ENCODE measurements at regions not wholly inside any gene's neighbourhood (a gene's known extent, or its start where the extent isn't known, plus 50 kb on each side); places are given as distances from the start of the nearest gene placed in this dataset.

DNA sequence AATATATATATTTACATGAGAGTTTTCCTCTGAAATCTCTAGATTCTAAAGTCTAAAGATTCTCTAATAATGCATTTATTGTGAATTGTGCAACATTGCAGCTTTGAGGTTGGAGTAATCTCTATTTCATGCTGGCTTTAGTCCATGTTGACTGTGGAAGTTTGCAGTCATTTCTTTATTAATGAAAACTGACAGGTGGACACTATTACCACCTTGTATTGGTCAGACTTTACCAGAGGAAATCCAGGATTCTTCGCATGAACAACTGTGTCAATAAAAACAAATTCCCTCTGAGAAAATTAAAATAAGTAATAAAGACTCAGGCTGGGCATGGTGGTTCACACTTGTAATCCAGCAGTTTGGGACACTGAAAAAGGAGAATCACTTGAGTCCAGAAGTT lies 274.1 kb downstream of the SHQ1 start:
- DNase-seq (ENCODE audit: low spot score): no peak
- intact Hi-C loops (cut with DNase I): no loop called here

- intact Hi-C loops (cut with DNase I): no loop called here
- DNase-seq (ENCODE audit: low spot score): no peak
Measured at GRCh38 chr3:72573051-72573450, 275.2 kb downstream of the SHQ1 start.

GRCh38 chr3:72572489-72573007 lies 275.7 kb downstream of the SHQ1 start:
- intact Hi-C loops (cut with DNase I): no loop called here
- DNase-seq (ENCODE audit: low spot score): no peak

DNA sequence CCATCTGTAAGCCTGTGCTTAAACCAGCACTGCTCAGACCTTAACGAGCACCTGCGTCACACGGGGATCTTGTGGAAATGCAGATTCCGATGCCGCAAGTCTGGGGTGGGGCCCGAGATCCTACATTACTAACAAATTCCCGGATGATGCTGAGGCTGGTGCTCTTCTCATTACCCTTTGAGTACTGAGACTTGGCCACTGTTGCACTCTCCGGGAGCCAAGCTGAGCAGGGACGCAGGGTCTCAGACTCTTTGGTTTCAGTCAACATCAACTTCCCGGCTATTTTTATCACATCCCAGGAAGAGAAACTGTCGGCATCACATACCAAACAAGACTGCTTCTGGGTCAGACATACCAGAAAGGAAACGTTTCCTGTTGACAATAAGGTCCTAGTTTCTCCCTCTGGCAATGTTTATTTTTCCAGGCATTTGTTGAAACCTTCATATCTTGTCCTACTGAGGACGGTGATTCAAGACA lies 276.6 kb downstream of the SHQ1 start:
- DNase-seq (ENCODE audit: low spot score): no peak
- intact Hi-C loops (cut with DNase I): no loop called here

GRCh38 chr3:72571052-72571451 lies 277.2 kb downstream of the SHQ1 start:
- no peak for DNase-seq (ENCODE audit: low spot score)
- intact Hi-C loops (cut with DNase I): no loop called here

GRCh38 chr3:72569754-72570440 lies 278.3 kb downstream of the SHQ1 start:
- intact Hi-C loops (cut with DNase I): no loop called here
- no peak for DNase-seq (ENCODE audit: low spot score)

GRCh38 chr3:72568083-72568482 lies 280.2 kb downstream of the SHQ1 start:
- intact Hi-C loops (cut with DNase I): no loop called here
- no peak for DNase-seq (ENCODE audit: low spot score)

- intact Hi-C loops (cut with DNase I): no loop called here
- DNase-seq (ENCODE audit: low spot score): no peak
Measured at GRCh38 chr3:72567474-72567873, 280.8 kb downstream of the SHQ1 start.

DNA sequence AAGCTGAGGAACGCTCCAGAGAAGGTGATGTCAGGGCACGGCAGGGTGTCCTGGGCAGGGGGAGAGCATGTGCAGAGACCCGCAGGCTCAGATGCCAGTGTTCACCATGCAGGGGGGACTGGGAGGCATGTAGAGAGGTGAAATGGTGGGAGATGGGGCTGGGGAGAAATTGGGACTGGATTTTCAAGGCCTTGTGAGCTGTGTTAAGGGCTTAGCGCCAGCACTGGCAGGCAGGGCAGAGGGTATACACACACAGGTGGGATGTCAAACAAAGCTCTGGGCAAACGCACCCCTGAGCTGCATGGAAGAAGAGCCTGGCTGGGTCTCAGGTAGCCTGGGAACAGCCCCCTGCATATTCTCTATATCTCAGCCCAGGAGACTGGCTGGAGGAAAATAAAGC lies 282.7 kb downstream of the SHQ1 start:
- intact Hi-C loops (cut with DNase I): no loop called here
- DNase-seq (ENCODE audit: low spot score): no peak

- DNase-seq (ENCODE audit: low spot score): no peak
- intact Hi-C loops (cut with DNase I): no loop called here
Measured at GRCh38 chr3:72563690-72564370, 284.4 kb downstream of the SHQ1 start.

GRCh38 chr3:72560846-72561675 lies 287.2 kb downstream of the SHQ1 start:
- intact Hi-C loops (cut with DNase I): no loop called here
- no peak for DNase-seq (ENCODE audit: low spot score)

DNA sequence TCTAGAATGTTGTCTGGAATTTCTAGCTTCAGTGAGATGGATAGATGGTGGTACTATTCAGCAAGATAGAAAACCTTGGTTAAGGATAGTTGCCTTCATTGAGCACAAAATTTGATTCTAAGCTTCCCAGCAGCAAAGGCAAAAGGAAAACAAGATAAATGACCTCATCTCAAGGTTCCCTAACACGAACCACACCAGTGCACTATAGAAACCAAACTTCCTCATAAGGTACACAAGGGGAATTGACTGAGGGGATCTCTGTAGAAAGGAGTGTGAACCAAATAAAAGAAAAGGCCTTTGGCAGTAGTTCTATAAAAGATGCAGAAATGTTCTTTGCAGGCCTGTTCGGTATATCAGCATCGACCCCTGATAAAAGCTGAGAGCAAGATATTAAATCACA lies 288.9 kb downstream of the SHQ1 start:
- no peak for DNase-seq (ENCODE audit: low spot score)
- intact Hi-C loops (cut with DNase I): no loop called here

DNA sequence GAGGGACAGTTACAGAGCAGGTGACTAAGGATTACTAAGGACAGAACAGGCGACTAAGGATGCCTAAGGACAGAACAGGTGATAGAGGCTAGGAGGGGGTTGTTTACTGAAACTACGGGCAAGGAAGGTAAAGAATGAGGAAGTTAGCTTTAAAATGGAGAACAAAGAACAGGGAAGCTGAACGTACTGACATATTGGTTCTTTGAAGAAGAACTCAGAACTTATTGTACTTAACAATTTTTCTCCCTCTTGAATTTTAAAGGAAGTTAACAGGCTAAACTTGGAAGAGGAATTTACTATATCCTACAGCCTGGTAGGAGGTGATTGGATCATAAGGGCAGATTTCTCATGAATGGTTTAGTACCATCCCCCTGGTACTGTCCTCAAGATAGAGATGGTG lies 290.2 kb downstream of the SHQ1 start:
- no peak for DNase-seq (ENCODE audit: low spot score)
- intact Hi-C loops (cut with DNase I): no loop called here

DNA sequence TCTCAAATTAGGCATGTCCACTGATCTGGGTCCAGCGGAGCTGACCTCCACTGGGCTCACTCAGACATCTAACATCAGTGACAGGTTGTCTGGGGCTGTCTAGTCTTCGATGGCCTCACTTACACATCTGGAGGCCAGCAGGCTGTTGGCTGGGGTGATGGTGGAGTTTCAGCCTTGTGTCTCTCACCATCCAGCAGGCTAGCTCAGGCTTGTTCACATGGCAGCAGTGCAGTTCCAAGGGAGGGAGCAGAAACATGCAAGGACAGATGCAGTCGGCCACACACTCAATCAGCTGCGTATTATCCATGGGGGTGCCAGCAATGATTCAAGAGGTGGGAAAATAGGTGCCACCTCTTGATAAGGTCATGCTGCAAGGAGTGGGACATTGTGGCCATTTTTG lies 292.5 kb downstream of the SHQ1 start:
- intact Hi-C loops (cut with DNase I): no loop called here
- no peak for DNase-seq (ENCODE audit: low spot score)

GRCh38 chr3:72554689-72555088 lies 293.6 kb downstream of the SHQ1 start:
- no peak for DNase-seq (ENCODE audit: low spot score)

DNA sequence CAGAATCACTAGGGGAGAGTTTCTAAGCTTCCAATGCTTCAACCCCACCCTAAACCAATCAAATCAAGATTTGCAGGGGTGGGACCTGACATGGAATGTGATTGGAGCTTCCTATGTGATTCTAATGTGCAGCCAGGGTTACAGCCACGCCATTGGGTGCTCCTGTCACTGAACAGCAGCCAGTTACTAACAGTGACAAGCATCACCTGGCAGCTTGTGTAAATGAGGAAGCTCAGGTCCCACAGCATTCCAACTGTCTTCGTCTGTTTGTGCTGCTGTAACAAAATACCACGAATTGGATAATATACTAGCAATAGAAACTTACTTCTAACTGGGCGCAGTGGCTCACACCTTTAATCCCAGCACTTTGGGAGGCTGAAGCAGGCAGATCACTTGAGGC lies 294.9 kb downstream of the SHQ1 start:
- no peak for DNase-seq (ENCODE audit: low spot score)
- intact Hi-C loops (cut with DNase I): no loop called here

More at GRCh38 chr3:72554689-72555088, 293.6 kb downstream of the SHQ1 start:
- intact Hi-C loops (cut with DNase I): no loop called here

DNA sequence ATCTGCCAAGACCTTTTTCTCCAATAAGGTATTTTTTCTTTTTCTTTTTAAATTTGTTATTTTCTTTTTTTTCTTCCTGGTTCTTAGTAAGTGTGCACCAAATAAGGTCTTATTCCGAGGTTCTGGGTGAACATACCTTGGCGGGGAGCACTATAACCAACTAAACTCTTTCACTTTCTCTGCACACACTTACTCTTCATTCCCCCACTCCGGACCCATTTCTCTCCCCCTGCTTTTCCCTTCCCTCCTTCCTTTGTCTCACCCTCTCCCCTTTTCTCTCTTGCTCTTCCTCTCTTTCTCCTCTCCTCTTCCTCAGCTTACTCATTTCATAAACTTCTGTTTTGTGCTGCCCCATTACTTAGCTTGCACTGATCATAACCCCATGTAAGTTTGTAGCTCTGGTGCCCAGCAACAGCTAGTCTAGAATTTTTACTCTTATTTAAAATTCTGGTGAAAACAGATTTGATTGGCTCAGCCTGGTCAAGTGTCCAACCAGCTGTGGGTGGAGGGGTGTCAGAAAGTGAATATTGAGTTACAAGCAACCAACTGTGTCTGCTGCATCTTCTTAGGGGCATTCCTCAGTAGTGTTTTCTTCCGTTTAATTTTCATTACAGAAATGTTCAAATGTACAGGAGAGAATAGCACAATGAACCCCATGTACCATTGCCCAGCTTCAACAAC lies 297.5 kb downstream of the SHQ1 start:
- intact Hi-C loops (cut with DNase I): no loop called here
- no peak for DNase-seq (ENCODE audit: low spot score)

DNA sequence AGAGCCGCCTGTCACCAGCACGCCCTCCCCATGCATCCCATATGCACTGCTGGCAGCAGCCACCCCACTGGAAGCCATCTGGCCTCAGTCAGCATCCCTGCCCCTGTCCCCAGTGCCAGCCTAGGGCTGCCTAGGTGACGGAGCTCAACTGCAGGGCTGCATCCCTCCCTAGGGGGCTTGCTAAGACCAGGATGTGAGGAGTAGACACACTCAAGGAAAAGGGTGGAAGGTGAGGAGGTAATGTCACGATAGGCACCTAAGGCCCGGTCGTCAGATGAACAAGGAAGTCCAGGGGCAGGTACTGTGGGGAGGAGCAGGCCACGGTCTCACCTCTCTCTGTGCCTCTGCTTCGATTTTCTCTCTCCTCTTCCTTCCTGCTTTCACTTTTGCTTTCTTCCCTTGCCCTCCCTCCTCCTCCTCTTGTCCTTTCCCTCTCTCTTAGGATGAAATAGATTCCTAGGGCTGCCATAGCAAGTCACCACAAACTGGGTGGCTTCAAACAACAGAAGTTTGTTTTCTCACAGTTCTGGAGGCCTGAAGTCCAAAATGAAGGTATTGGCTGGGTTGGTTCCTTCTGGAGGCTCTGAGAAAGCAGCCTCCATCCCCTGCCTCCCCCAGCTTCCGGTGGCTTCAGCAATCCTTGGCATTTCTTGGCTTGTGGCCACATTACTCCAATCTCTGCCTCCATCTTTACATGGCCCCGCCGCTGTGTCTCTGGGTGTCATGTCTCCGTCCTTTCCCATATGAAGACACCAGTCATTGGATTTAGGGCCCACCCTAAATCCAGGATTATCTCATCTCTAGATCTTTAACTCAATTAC lies 298.3 kb downstream of the SHQ1 start:
- no peak for DNase-seq (ENCODE audit: low spot score)
- intact Hi-C loops (cut with DNase I): no loop called here

GRCh38 chr3:72548981-72549380 lies 299.3 kb downstream of the SHQ1 start:
- intact Hi-C loops (cut with DNase I): no loop called here
- no peak for DNase-seq (ENCODE audit: low spot score)

Data from cardiac septum (tissue), 1 donor.